ENCODE measurements at regions not wholly inside any gene's neighbourhood (a gene's known extent, or its start where the extent isn't known, plus 50 kb on each side); places are given as distances from the start of the nearest gene placed in this dataset.

GRCh38 chr20:59462249-59462648 is 142.1 kb upstream of the PHACTR3 start:
- no peak overlapping the region for H2AK9ac ChIP-seq (replicated peaks; ENCODE audit: low read depth, low read length, poor library complexity)
- H4K20me1 ChIP-seq (ENCODE audit: insufficient read depth, low read length): no peaks in the 10 kb centered on the region
- no peak overlapping the region for H3K56ac ChIP-seq (ENCODE audit: extremely low read depth, insufficient read depth, low read length)
- ATAC-seq (ENCODE audit: low read depth) (no peak), DNase-seq (no peak)
- H3K27ac ChIP-seq (ENCODE audit: insufficient read depth, low read length): no peak overlapping the region
- no CpG with 5 or more reads among the region's 10 CpGs for WGBS, 2 experiments (ENCODE audit: extremely low coverage in 2 of 2, insufficient read length in 1 of 2)
- no peak overlapping the region for H2BK20ac ChIP-seq (ENCODE audit: low read depth, low read length)
- H3K9me3 ChIP-seq (ENCODE audit: control insufficient read depth, insufficient read depth, low read length): no peaks in the 10 kb centered on the region; the same call in 1 of the 2 replicates
- intact Hi-C loops (cut with micrococcal nuclease): no loop called here
- dilution Hi-C loops (cut with HindIII; ENCODE audit: low sequenced_read_pairs, unreplicated experiment): no loop called here
- no peak overlapping the region for H3K9ac ChIP-seq (ENCODE audit: low read depth, low read length)
- CTCF ChIA-PET: no interaction called here
- BruUV-seq (replicated peaks): no TSS peak
- H3K36me3 ChIP-seq (ENCODE audit: control insufficient read depth, insufficient read depth, low read length): no peaks in the 10 kb centered on the region
- H4K91ac ChIP-seq (ENCODE audit: insufficient read depth, low read depth, low read length): no peak overlapping the region
- H3K79me1 ChIP-seq (ENCODE audit: low read depth in 1 of 2, low read length in 2 of 2): no peaks in the 10 kb centered on the region
- no peak overlapping the region for H3K23ac ChIP-seq (ENCODE audit: low read depth, low read length)
- H4K8ac ChIP-seq (ENCODE audit: low read depth in 2 of 2, low read length in 2 of 2): no peak overlapping the region
- H2AFZ ChIP-seq (replicated peaks; ENCODE audit: low read length, poor library complexity): no peak overlapping the region
- H3K4me2 ChIP-seq (ENCODE audit: low read depth, low read length): no peak overlapping the region
- H2BK15ac ChIP-seq (ENCODE audit: low read depth, low read length): no peak overlapping the region
- H3K9me1 ChIP-seq (ENCODE audit: insufficient read depth, low read length): no peaks in the 10 kb centered on the region
- no peaks in the 10 kb centered on the region for H3K4me1 ChIP-seq (ENCODE audit: control insufficient read depth, insufficient read depth, low read length)
- H3K4me3 ChIP-seq (ENCODE audit: insufficient read depth, low read depth, low read length): no peak overlapping the region
- in situ Hi-C loops (cut with MboI; ENCODE audit: low sequenced_read_pairs): no loop called here
- H2BK120ac ChIP-seq (ENCODE audit: low read depth, low read length): no peak overlapping the region
- TF ChIP-seq MAZ (IDR thresholded peaks at IDR 0.05; ENCODE audit: borderline replicate concordance, low read depth, low read length) (no peak), SMC3 (IDR thresholded peaks at IDR 0.05; ENCODE audit: low read depth, low read length) (no peak), RAD21 (IDR thresholded peaks at IDR 0.05; ENCODE audit: low read length) (no peak), MXI1 (IDR thresholded peaks at IDR 0.05; ENCODE audit: borderline replicate concordance, low read depth, low read length) (no peak), MAFK (IDR thresholded peaks at IDR 0.05; ENCODE audit: low read depth, low read length) (no peak)
- no peak overlapping the region for H2BK5ac ChIP-seq (ENCODE audit: low read depth, low read length, poor library complexity, severe bottlenecking)
- H3K27me3 ChIP-seq (ENCODE audit: control insufficient read depth, insufficient read depth, low read length): no peaks in the 10 kb centered on the region
- H3K14ac ChIP-seq (replicated peaks; ENCODE audit: low read depth, low read length): no peak overlapping the region
- H3K4ac ChIP-seq (ENCODE audit: low read depth, low read length): no peak overlapping the region
- no peak overlapping the region for H4K5ac ChIP-seq (ENCODE audit: low read depth, low read length)
- no peak overlapping the region for H2AK5ac ChIP-seq (ENCODE audit: low read depth, low read length)
- H3K18ac ChIP-seq (ENCODE audit: low read depth, low read length): no peak overlapping the region
- POLR2A ChIA-PET (ENCODE audit: unreplicated experiment): no interaction called here
